HPDE6-E6E7 (cell line): ENCODE measurements at regions not wholly inside any gene's neighbourhood (a gene's known extent, or its start where the extent isn't known, plus 50 kb on each side); places are given as distances from the start of the nearest gene placed in this dataset.
"Not testable (repeated sequence)": the region's sequence is repeated elsewhere in the genome, so short reads cannot be mapped to it uniquely, and the experiment has no call there.

Experiments used
- DNase-seq: peaks from one replicate; pipeline ENCODE4 v3.0.0; 2011; ENCODE audit warnings: missing footprints; ENCODE audit errors: extremely low spot score

DNA sequence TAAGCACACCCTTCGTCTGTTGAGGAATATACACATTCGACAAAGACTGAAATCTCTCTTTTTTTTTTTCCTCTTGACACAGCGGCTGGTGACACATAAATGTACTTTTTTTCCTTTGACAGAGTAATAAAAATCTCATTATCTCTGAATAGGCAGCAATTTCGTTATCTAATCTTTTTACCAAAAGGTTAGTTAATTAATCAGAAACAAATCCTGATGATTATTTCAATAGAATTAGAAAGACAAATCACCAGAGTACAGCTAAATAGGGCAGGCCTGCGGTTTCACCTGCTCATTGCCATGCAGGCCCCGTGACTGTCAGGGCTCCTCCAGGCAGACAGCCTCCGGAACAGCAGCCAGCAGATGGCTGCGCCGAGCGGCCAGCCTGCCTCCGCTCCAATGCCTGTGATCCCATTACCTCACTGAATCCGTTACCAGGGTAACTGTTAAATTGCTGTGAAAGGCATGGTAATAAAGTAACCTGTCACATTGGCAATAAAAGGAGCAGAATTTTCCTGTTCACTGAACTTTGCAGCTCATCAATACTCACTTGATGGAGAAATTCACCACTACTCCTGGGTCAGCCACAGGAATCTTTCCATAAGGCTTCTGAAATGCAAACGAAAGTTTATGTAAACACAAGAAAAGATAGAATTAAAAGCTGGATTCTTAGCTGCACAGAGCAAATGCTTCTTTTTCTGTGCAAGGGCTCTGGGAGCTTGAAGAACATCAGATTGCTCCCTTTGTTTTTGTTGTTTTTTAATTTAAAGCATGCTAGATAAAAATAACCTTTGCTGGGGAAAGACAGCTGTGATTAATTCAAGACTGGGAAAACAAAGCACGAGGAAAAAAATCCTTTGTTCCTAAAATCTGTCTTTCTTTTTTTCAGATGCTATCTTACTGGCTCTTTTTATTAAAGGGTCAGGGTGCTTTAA lies 666.4 kb upstream of the ZNF608 start:
- DNase-seq = peak; percentile 44

DNA sequence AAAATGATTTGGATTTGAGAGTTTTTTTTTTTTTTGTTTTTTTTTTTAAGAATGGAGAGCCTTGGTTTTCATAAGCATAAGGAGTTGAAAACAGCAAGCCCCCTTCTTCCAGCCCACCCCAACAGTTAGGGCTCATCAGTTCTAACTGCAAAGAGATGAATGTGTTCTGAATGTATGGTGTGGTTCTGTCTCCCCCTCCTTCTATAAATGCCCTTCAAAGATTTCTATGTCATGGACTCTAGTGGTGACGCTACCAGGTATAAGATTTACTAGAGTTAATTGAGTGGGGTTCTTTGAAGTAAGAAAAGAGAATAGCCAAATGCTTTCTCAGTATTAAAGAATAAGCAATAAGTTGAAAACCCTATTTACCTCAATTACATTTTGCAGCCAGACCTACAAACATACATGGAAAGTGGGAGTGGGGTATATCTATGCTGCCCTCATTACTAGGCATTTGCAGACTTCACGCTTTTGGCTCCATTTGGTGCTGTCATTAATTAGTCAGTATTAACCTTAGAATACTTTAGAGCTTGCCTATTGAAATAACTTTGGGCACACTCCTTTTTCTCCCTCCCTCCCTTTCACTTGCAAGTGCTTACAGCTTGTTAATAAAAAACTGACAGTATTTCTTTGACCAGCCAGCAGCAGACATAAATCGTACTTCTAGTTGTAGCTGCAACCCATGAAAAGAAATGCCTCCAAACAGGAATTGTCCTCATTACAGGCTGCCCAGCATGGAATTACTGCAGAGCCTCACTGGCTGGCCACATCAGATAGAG lies 667.2 kb upstream of the ZNF608 start:
- no peak for DNase-seq

DNA sequence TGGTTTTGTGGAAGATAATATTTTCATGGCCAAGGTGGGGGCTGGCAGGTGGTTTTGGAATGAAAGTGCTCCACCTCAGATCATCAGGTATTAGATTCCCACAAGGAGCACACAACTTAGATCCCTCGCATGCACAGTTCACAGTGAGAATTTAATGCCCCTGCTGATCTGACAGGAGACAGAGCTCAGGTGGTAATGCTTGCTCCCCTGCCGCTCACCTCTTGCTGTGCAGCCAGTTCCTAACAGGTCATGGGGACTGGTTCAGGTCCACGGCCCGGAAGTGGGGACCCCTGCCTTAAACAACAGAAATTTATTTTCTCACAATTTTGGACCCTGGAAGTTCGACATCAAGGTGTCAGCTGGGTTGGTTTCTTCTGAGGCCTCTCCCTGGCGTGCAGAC lies 668.7 kb upstream of the ZNF608 start:
- no peak for DNase-seq

GRCh38 chr5:125416055-125416454 lies 669.6 kb upstream of the ZNF608 start:
- DNase-seq = no peak

GRCh38 chr5:125421006-125421405 lies 674.6 kb upstream of the ZNF608 start:
- DNase-seq = no peak

DNA sequence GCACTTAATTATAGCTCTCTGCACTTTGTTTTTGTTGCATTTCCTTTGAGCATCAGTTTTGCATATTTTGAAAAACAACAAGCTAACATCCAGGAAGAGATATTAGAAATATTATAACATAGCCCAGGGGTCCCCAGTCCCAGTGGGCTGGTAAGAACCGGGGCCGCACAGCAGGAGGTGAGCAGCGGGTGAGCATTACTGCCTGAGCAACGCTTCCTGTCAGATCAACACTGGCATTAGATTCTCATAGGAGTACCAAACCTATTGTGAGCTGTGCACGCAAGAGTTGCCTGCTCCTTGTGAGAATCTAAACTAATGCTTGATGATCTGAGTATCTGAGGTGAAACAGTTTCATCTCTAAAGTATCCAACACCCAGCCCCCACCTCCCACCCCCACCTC lies 675.9 kb upstream of the ZNF608 start:
- DNase-seq = no peak

- DNase-seq = no peak
Observed at GRCh38 chr5:125424402-125425141, 678.1 kb upstream of the ZNF608 start.

DNA sequence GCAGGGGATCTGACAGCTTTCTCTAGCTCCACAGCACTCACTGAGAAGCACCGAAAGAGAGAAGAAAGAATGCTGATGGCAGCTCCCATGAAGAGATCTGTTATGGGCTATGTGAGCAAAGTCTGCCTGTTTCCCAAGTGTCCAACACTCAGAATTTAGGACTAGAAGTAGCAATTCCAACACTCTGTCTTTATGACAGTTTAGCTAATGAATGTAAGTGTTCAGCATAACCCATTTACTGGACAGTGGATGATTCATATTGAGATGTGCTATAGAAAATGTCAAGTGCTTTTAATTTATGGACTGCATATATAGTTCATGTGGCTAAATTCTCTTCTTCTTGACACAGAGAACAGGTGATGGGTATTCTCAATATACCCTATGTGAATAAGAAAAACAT lies 683.1 kb upstream of the ZNF608 start:
- no peak for DNase-seq

DNA sequence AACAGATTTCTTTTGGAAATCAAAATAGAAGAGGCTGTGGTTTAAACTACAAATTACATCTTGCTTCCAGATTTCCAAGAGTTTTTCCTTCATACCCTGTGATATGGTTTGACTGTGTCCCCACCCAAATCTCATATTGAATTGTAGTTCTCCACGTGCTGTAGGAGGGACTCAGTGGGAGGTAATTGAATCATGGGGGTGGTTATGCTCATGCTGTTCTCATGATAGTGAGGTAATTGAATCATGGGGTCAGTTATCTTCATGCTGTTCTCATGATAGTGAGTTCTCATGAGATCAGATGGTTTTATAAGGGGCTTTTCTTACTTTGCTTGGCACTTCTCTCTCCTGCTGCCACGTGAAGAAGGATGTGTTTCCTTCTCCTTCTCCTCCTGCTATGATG lies 687.0 kb upstream of the ZNF608 start:
- no peak for DNase-seq

DNA sequence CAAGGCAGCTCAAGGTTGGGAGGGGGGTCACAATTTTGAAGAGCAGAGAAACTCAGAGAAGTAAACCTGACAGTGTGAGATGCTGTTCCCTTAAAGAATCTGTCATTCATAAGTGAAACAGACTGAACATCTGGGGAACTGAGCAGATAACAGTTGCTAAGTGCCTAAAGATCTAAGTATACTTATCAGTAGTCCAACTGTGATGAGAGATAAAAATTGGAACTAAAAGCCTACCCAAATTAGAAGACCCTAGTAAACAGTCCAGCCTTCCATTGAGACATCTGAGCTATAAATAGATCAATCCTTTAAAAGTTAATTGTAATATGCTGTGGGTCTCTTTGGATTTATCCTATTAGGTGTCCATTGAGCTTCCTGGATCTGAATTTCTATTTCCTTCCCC lies 692.8 kb upstream of the ZNF608 start:
- no peak for DNase-seq

DNA sequence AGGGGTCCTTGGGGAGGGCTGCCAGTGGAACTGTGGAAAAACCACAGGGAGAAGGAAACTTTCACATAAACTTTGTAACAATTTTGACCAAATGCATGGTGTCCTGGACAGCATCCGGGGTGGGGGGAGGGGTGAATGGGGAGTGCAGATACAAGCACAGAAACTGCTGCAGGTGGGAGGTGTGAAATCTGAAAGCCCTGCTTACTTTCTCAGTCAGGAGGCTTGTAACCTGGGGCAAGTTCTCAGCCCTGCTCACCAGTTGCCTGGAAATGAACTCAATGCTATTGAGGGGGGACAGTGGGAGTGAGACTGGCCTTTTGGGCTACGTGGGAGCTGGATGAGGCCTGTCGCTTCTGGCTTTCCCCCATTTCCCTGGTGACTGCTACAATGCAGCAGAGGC lies 694.5 kb upstream of the ZNF608 start:
- DNase-seq = no peak

GRCh38 chr5:125446986-125447385 lies 700.5 kb upstream of the ZNF608 start:
- DNase-seq = no peak

GRCh38 chr5:125450771-125451170 lies 704.3 kb upstream of the ZNF608 start:
- DNase-seq = no peak

DNA sequence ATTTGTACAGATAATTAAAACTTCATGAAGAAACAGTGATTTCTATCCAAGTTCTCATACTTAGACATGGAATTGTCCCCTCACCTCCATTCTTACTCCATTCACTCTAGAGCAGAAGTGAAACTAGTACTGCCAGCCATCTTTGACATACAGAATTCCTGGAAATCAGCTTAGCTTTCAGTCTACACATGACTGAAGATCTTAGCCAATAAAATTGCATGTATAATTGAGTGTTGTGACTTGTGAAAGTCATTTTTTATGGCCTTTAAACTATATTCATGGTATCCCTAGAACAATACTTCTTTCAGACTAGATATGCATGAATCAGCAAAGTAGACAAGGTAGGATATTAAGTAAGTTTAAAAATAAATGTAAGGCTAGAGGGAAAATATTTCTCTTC lies 705.2 kb upstream of the ZNF608 start:
- no peak for DNase-seq

DNA sequence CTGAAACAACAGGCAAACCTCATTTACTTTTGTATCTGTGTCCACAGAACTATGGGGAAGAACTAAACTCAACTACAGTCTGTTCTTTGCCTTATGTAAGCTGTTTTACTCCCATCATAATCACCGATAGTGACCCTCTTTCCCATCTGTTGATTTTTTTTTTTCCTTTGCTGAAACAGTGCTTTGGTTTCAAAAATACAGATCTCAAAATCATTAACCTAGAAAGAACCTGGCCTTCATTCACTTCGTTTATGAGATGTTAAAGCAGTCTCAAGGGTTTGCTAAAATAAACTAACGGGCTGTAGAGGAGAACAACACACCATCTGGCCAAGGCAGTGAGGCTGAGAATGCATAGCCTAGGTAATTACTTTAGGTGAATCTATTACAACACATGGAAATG lies 706.6 kb upstream of the ZNF608 start:
- DNase-seq = no peak

- no peak for DNase-seq
Observed at GRCh38 chr5:125455041-125455440, 708.6 kb upstream of the ZNF608 start.

- not testable (repeated sequence) for DNase-seq
Observed at GRCh38 chr5:125456005-125456404, 709.6 kb upstream of the ZNF608 start.

DNA sequence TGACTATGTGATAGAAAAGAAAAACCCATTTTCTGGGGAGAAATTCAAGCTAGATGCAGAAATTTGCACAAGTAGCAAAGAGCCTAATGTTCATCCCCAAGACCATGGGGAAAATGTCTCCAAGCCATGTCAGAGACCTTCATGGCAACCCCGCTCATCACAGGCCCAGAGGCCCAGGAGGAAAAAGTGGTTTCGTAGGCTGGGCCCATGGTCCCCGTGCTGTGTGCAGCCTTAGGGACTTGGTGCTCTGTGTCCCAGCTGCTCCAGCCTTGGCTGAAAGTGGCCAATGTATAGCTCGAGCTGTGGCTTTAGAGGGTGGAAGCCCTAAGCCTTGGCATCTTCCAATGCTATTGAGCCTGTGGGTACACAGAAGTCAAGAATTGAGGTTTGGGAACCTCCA lies 711.2 kb upstream of the ZNF608 start:
- DNase-seq = no peak

- not testable (repeated sequence) for DNase-seq
Observed at GRCh38 chr5:125458949-125459348, 712.5 kb upstream of the ZNF608 start.

- no peak for DNase-seq
Observed at GRCh38 chr5:125461641-125462072, 715.2 kb upstream of the ZNF608 start.

GRCh38 chr5:125463466-125464092 lies 717.1 kb upstream of the ZNF608 start:
- DNase-seq = no peak
